ENCODE measurements at regions not wholly inside any gene's neighbourhood (a gene's known extent, or its start where the extent isn't known, plus 50 kb on each side); places are given as distances from the start of the nearest gene placed in this dataset.

- Histone ChIP-seq H2BK12ac (ENCODE audit: low read depth, low read length) (no peak overlapping the region), H3K23ac (ENCODE audit: insufficient read length) (no peak overlapping the region), H3K23me2 (ENCODE audit: low read depth, low read length) (no peaks in the 10 kb centered on the region), H3K56ac (replicated peaks; ENCODE audit: insufficient read length, low read depth, low read length) (no peak overlapping the region), H2BK15ac (ENCODE audit: low read length) (no peak overlapping the region), H3K9ac (replicated peaks in 1 of 4; ENCODE audit: extremely low read depth in 1 of 4, low read depth in 3 of 4, low read length in 3 of 4) (no peak overlapping the region), H3K27me3 (replicated peaks in 1 of 4; ENCODE audit: control insufficient read depth in 3 of 4, extremely low read depth in 1 of 4, insufficient read depth in 3 of 4, low read length in 3 of 4) (peaks cover 0 to 3% (median 2%) of the 10 kb centered on the region in 4 experiments; a peak in 3 of 7 replicates), H3K79me1 (ENCODE audit: low read depth, low read length) (no peaks in the 10 kb centered on the region), H4K91ac (replicated peaks; ENCODE audit: insufficient read length, low read length) (no peak overlapping the region), H4K8ac (ENCODE audit: extremely low read depth, insufficient read depth, low read length) (no peak overlapping the region), H2AK5ac (ENCODE audit: low read depth, low read length) (no peak overlapping the region), H3K4me3 (ENCODE audit: extremely low read depth in 1 of 4, insufficient read depth in 2 of 4, low read depth in 3 of 4, low read length in 4 of 4) (no peak overlapping the region), H3K4me1 (replicated peaks in 1 of 4; ENCODE audit: control insufficient read depth in 3 of 4, insufficient read depth in 4 of 4, low read length in 3 of 4) (peaks cover 0 to 4% (median 0%) of the 10 kb centered on the region in 4 experiments; a peak in 3 of 7 replicates), H3K4me2 (ENCODE audit: insufficient read depth in 1 of 2, low read depth in 2 of 2, low read length in 2 of 2) (no peak overlapping the region), H3K14ac (ENCODE audit: insufficient read length) (no peak overlapping the region), H2BK20ac (ENCODE audit: low read length) (no peak overlapping the region), H3K36me3 (ENCODE audit: control insufficient read depth in 2 of 4, insufficient read depth in 4 of 4, low read length in 3 of 4) (no peaks in the 10 kb centered on the region), H2BK120ac (replicated peaks; ENCODE audit: low read depth, low read length) (no peak overlapping the region), H3K79me2 (ENCODE audit: control insufficient read depth in 1 of 2, insufficient read depth in 2 of 2, low read length in 2 of 2) (no peaks in the 10 kb centered on the region; a peak in 1 of 4 replicates), H2AFZ (ENCODE audit: low read length) (no peak overlapping the region), H4K20me1 (replicated peaks in 1 of 2; ENCODE audit: control insufficient read depth in 1 of 2, insufficient read depth in 2 of 2, low read length in 2 of 2) (no peaks in the 10 kb centered on the region), H3K4ac (replicated peaks; ENCODE audit: insufficient read length, low read depth, low read length) (no peak overlapping the region), H3K18ac (ENCODE audit: extremely low read depth, low read length) (no peak overlapping the region), H3K27ac (ENCODE audit: low read depth, low read length) (no peak overlapping the region), H3K9me3 (ENCODE audit: insufficient read depth in 2 of 2, low read depth in 1 of 2, low read length in 1 of 2) (peaks cover 0 to 2% of the 10 kb centered on the region in 2 experiments; a peak in 1 of 4 replicates), H2BK5ac (ENCODE audit: low read depth, low read length) (no peak overlapping the region), H4K5ac (ENCODE audit: insufficient read length, low read depth, low read length) (no peak overlapping the region)
- POLR2A ChIA-PET (ENCODE audit: partially characterized antibody): no interaction called here
- CTCF ChIA-PET (ENCODE audit: partially characterized antibody): interaction anchor here (0.7 to 4.0 kb wide), 6 partner anchors 10 to 548 kb away, joined by 3 to 24 read pairs (median 4); no protein-coding TSS in a partner anchor
- WGBS, 2 experiments (ENCODE audit: extremely low coverage in 1 of 2, insufficient coverage in 1 of 2, insufficient read length in 1 of 2, insufficient replicate concordance in 2 of 2, low coverage in 1 of 2, low lambda C conversion rate in 2 of 2, missing lambda C conversion rate in 1 of 2): 84% methylated on average over 2 of the region's 2 CpGs; no CpG with 5 or more reads in 1 of the 2 experiments
- DNase-seq (ENCODE audit: low read depth in 1 of 2, low spot score in 2 of 2) (no peak), FAIRE-seq (no peak)
- TF ChIP-seq SP2 (IDR thresholded peaks at IDR 0.05; ENCODE audit: low read length) (no peak), KDM5A (IDR thresholded peaks at IDR 0.05; ENCODE audit: low read length) (no peak), BACH1 (IDR thresholded peaks at IDR 0.05; ENCODE audit: low read length) (no peak), POU5F1 (IDR thresholded peaks at IDR 0.05; ENCODE audit: low read depth, low read length) (no peak), CBX5 (IDR thresholded peaks at IDR 0.05; ENCODE audit: low read depth, low read length) (no peak), SP4 (IDR thresholded peaks at IDR 0.05; ENCODE audit: low read length) (no peak)
These were observed 175.0 kb downstream of the OPA1 start for GRCh38 chr3:193768070-193768394.

Measured in H1 (cell line).